OCI-LY7 (cell line): ENCODE measurements at regions not wholly inside any gene's neighbourhood (a gene's known extent, or its start where the extent isn't known, plus 50 kb on each side); places are given as distances from the start of the nearest gene placed in this dataset.

Experiments used
- EZH2phosphoT487 ChIP-seq: fragments of 200-600 bp; sonication (generic); IDR thresholded peaks from 2 replicates; pipeline ENCODE4 v1.6.1; 2018; ENCODE audit warnings: low read depth, borderline replicate concordance, mild to moderate bottlenecking, mixed run types, antibody characterized with exemption, low read length, moderate library complexity, mixed read lengths
- TF ChIP-seq, protein P1 (sequence below): fragments of 200-600 bp; sonication (generic); conservative IDR thresholded peaks from 2 replicates; pipeline ENCODE4 v1.5.1; 2014; ENCODE audit warnings: mild to moderate bottlenecking, antibody characterized with exemption, low read length, moderate library complexity, mixed read lengths

DNA sequence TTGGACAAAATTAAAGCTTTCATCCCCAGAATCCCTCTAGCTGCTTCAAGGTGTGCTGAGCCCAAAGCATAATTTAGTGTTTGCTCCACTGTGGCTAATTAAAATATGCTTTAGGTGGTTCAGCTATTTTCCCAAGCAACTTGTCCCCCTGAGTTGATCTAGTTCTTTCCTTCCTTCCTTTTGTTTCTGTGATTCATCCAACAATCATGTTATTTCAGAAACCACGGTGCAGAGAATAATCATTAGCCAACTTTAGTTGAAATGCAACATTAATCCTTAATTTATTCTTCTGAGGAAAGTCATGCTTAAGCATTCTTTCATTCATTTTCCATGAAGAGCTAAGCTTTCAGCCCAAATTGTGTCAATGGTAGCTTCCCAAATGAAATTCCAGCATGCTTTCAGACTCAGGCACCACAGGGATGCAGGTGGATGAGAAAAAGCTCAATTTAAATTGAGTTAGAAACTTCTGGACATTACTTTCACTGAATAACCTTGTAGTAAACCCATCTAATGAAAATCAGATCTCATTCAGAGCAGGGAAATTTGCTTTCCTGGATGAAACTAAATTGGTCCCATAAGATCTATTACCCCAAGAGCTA, 209.0 kb upstream of the NT5E start:
- TF ChIP-seq, protein P1, sequence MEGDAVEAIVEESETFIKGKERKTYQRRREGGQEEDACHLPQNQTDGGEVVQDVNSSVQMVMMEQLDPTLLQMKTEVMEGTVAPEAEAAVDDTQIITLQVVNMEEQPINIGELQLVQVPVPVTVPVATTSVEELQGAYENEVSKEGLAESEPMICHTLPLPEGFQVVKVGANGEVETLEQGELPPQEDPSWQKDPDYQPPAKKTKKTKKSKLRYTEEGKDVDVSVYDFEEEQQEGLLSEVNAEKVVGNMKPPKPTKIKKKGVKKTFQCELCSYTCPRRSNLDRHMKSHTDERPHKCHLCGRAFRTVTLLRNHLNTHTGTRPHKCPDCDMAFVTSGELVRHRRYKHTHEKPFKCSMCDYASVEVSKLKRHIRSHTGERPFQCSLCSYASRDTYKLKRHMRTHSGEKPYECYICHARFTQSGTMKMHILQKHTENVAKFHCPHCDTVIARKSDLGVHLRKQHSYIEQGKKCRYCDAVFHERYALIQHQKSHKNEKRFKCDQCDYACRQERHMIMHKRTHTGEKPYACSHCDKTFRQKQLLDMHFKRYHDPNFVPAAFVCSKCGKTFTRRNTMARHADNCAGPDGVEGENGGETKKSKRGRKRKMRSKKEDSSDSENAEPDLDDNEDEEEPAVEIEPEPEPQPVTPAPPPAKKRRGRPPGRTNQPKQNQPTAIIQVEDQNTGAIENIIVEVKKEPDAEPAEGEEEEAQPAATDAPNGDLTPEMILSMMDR: no peak
- no peak for TF ChIP-seq EZH2phosphoT487
